Suprapubic skin (tissue), 4 donors: ENCODE measurements at regions not wholly inside any gene's neighbourhood (a gene's known extent, or its start where the extent isn't known, plus 50 kb on each side); places are given as distances from the start of the nearest gene placed in this dataset.

Experiments
- DNase-seq, 2 donors: peaks; one replicate each; pipeline ENCODE4 v3.0.0-alpha.2; 2019; ENCODE audit warnings: low spot score in 2 of 2
- H3K27ac ChIP-seq: fragments of 200-600 bp; sonication (generic); one replicate; pipeline ENCODE4 v1.5.1; 2019
- H3K27me3 ChIP-seq: fragments of 200-600 bp; sonication (generic); one replicate; pipeline ENCODE4 v1.5.1; 2019
- H3K36me3 ChIP-seq: fragments of 200-600 bp; sonication (generic); one replicate; pipeline ENCODE4 v1.5.1; 2019
- H3K4me1 ChIP-seq: fragments of 200-600 bp; sonication (generic); one replicate; pipeline ENCODE4 v1.5.1; 2019
- H3K4me3 ChIP-seq: fragments of 200-600 bp; sonication (generic); one replicate; pipeline ENCODE4 v1.5.1; 2019; ENCODE audit warnings: mild to moderate bottlenecking
- H3K9me3 ChIP-seq: fragments of 200-600 bp; sonication (generic); one replicate; pipeline ENCODE4 v1.5.1; 2019
- CTCF ChIP-seq, 2 donors: fragments of 200-600 bp in 1 of 2; fragments of 450-650 bp in 1 of 2; sonication (generic) in 1 of 2; IDR thresholded peaks; one replicate each; pipeline ENCODE4 v1.5.1; 2016 to 2019; ENCODE audit warnings: antibody characterized with exemption in 2 of 2, mild to moderate bottlenecking in 1 of 2, moderate library complexity in 1 of 2
- EP300 ChIP-seq: sonication (generic); formaldehyde crosslinking; IDR thresholded peaks from one replicate; pipeline ENCODE4 v1.6.1; 2017; ENCODE audit warnings: antibody characterized with exemption
- POLR2A ChIP-seq, 2 donors: fragments of 450-650 bp; IDR thresholded peaks; one replicate each; pipeline ENCODE4 v1.6.1; 2017; ENCODE audit warnings: antibody characterized with exemption in 2 of 2, mild to moderate bottlenecking in 2 of 2, moderate library complexity in 2 of 2
- POLR2AphosphoS5 ChIP-seq, 3 donors: sonication (generic); formaldehyde crosslinking; IDR thresholded peaks; one replicate each; pipeline ENCODE4 v1.6.1; 2017; ENCODE audit warnings: antibody characterized with exemption in 3 of 3
- WGBS: methylation state at CpG from one replicate; pipeline ENCODE4 v1.1.5; 2018; 5-methylcytosine and 5-hydroxymethylcytosine counted together

GRCh38 chr15:91670108-91670507, 183.4 kb upstream of the SLCO3A1 start:
- Histone ChIP-seq H3K4me1 (no peaks in the 10 kb centered on the region), H3K27me3 (peaks cover 4% of the 10 kb centered on the region), H3K27ac (no peak overlapping the region), H3K4me3 (no peak overlapping the region), H3K9me3 (peaks cover 7% of the 10 kb centered on the region), H3K36me3 (no peaks in the 10 kb centered on the region)
- TF ChIP-seq CTCF (IDR thresholded peaks at IDR 0.05) (no peak), POLR2A (IDR thresholded peaks at IDR 0.05) (no peak), EP300 (no peak), POLR2AphosphoS5 (IDR thresholded peaks at IDR 0.05) (no peak)
- DNase-seq: no peak
- WGBS: 90% methylated on average over 2 of the region's 2 CpGs

GRCh38 chr15:91678003-91678402, 175.5 kb upstream of the SLCO3A1 start:
- no peaks in the 10 kb centered on the region for H3K4me1 ChIP-seq
- H3K27ac ChIP-seq: no peak overlapping the region
- DNase-seq: no peak
- no peak overlapping the region for H3K4me3 ChIP-seq
- H3K9me3 ChIP-seq: peaks cover 7% of the 10 kb centered on the region
- 77% methylated on average over 2 of the region's 2 CpGs for WGBS
- TF ChIP-seq POLR2AphosphoS5 (IDR thresholded peaks at IDR 0.05): no peak
- TF ChIP-seq EP300: no peak
- no peak for TF ChIP-seq POLR2A (IDR thresholded peaks at IDR 0.05)
- no peak for TF ChIP-seq CTCF (IDR thresholded peaks at IDR 0.05)
- H3K27me3 ChIP-seq: peaks cover 6% of the 10 kb centered on the region
- no peaks in the 10 kb centered on the region for H3K36me3 ChIP-seq

- Histone ChIP-seq H3K4me1 (no peaks in the 10 kb centered on the region), H3K36me3 (no peaks in the 10 kb centered on the region), H3K27ac (no peak overlapping the region), H3K9me3 (peaks cover 3% of the 10 kb centered on the region), H3K27me3 (peaks cover 6% of the 10 kb centered on the region), H3K4me3 (no peak overlapping the region)
- TF ChIP-seq EP300 (no peak), POLR2A (IDR thresholded peaks at IDR 0.05) (no peak), POLR2AphosphoS5 (IDR thresholded peaks at IDR 0.05) (no peak), CTCF (IDR thresholded peaks at IDR 0.05) (no peak)
- no peak for DNase-seq
- WGBS: 53% methylated on average over 2 of the region's 2 CpGs
Observed at GRCh38 chr15:91679447-91679846, 174.1 kb upstream of the SLCO3A1 start.

- Histone ChIP-seq H3K36me3 (no peaks in the 10 kb centered on the region), H3K27ac (no peak overlapping the region), H3K4me1 (no peaks in the 10 kb centered on the region), H3K27me3 (peaks cover 3% of the 10 kb centered on the region), H3K4me3 (no peak overlapping the region), H3K9me3 (no peaks in the 10 kb centered on the region)
- DNase-seq: no peak
- TF ChIP-seq EP300: no peak
- no peak for TF ChIP-seq POLR2A (IDR thresholded peaks at IDR 0.05)
- no peak for TF ChIP-seq POLR2AphosphoS5 (IDR thresholded peaks at IDR 0.05)
- no peak for TF ChIP-seq CTCF (IDR thresholded peaks at IDR 0.05)
- WGBS: 92% methylated on average over 1 of the region's 1 CpG
Observed at GRCh38 chr15:91685436-91685835, 168.1 kb upstream of the SLCO3A1 start.

- TF ChIP-seq POLR2AphosphoS5 (IDR thresholded peaks at IDR 0.05) (no peak), CTCF (IDR thresholded peaks at IDR 0.05) (no peak), EP300 (no peak), POLR2A (IDR thresholded peaks at IDR 0.05) (no peak)
- Histone ChIP-seq H3K27me3 (no peaks in the 10 kb centered on the region), H3K36me3 (no peaks in the 10 kb centered on the region), H3K27ac (no peak overlapping the region), H3K4me3 (no peak overlapping the region), H3K9me3 (no peaks in the 10 kb centered on the region), H3K4me1 (peaks cover 1% of the 10 kb centered on the region)
- DNase-seq: no peak
- 83% methylated on average over 3 of the region's 3 CpGs for WGBS
Observed at GRCh38 chr15:91688811-91689210, 164.7 kb upstream of the SLCO3A1 start.
